Spleen (tissue), 7 donors: ENCODE measurements at regions not wholly inside any gene's neighbourhood (a gene's known extent, or its start where the extent isn't known, plus 50 kb on each side); places are given as distances from the start of the nearest gene placed in this dataset.

Experiments used
- CTCF ChIP-seq, 11 experiments: fragments of 200-600 bp in 7 of 11; fragments of 450-650 bp in 4 of 11; sonication (generic) in 4 of 11; IDR thresholded peaks in 8 of 11; conservative IDR thresholded peaks in 3 of 11; 1 replicate in 7 of 11; 2 replicates in 4 of 11; pipeline versions ENCODE4 v1.4.0 to v1.8.0; 2016 to 2021; ENCODE audit warnings: antibody characterized with exemption in 11 of 11, inconsistent platforms in 4 of 11, mild to moderate bottlenecking in 1 of 11
- POLR2A ChIP-seq, 3 donors: fragments of 450-650 bp; IDR thresholded peaks; one replicate each; pipeline ENCODE4 v1.5.1; 2017; ENCODE audit warnings: antibody characterized with exemption in 3 of 3, mild to moderate bottlenecking in 1 of 3
- POLR2AphosphoS5 ChIP-seq, 3 donors: sonication (generic); formaldehyde crosslinking; IDR thresholded peaks; one replicate each; pipeline ENCODE4 v1.5.1; 2017; ENCODE audit warnings: antibody characterized with exemption in 3 of 3
- donor health status: DM: no; HTN: no; CAD: no; lungs with moderate emphysema.
- donor health status: DM: no; HTN: no; CAD: no.
- donor health status: DM: no; HTN: no; CAD: no.

- TF ChIP-seq CTCF (IDR thresholded peaks at IDR 0.05 in 8 of 11, conservative IDR thresholded peaks at IDR 0.05 in 3 of 11) = no peak
- TF ChIP-seq POLR2A (IDR thresholded peaks at IDR 0.05) = no peak
- no peak for TF ChIP-seq POLR2AphosphoS5 (IDR thresholded peaks at IDR 0.05)
These were observed 883.1 kb upstream of the KLHL29 start for GRCh38 chr2:22501851-22502250.
